Astrocyte of the hippocampus (primary cell): ENCODE measurements at regions not wholly inside any gene's neighbourhood (a gene's known extent, or its start where the extent isn't known, plus 50 kb on each side); places are given as distances from the start of the nearest gene placed in this dataset.
"Not testable (repeated sequence)": the region's sequence is repeated elsewhere in the genome, so short reads cannot be mapped to it uniquely, and the experiment has no call there.

Source experiments
- DNase-seq: peaks from one replicate; pipeline ENCODE4 v3.0.0; 2011; ENCODE audit warnings: low read depth, low spot score

DNA sequence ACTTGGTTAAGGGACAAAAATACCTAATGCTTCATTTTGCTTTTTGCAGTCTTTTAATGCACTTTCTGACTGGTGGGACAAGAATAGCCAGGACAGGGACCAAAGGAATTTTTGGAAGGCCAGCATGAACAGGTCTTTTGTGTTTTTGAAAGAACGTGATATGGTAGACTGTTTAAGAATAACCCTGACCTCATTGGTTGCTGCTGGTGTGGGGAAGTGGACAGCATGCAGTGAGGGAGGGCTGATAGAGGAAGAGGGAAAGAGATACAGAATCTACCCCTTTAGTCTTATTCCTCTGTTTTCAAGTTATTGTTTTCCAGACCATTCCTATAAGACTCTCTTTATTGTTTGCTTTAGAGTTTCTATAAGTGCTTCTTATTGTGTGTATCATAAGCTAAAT lies 816.2 kb downstream of the CDH11 start:
- DNase-seq, result no peak

GRCh38 chr16:64304951-64305350 lies 816.9 kb downstream of the CDH11 start:
- no peak for DNase-seq

GRCh38 chr16:64304396-64304795 lies 817.5 kb downstream of the CDH11 start:
- no peak for DNase-seq

GRCh38 chr16:64297863-64298600 lies 823.8 kb downstream of the CDH11 start:
- DNase-seq, result no peak

GRCh38 chr16:64295466-64295865 lies 826.4 kb downstream of the CDH11 start:
- DNase-seq, result no peak

- DNase-seq, result no peak
Observed at GRCh38 chr16:64292953-64293352, 828.9 kb downstream of the CDH11 start.

DNA sequence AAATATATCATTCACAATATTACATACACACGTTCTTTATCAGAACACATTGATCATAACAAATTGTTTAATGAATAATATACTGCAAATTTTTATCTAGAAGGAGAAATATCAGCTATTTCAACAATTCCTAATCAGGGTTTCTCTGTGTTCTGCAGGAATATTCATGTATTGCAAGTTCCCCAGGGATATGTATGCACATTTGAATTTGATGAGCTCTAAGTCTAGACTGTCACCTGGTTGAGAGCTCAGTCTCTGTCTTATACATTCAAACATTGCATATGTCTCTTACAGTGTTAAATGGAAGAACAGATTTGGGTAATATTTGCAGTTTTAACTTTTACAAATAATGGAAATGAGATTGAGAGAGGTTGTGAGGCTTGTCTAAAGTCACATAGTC lies 829.7 kb downstream of the CDH11 start:
- DNase-seq, result no peak

- no peak for DNase-seq
Observed at GRCh38 chr16:64290461-64290860, 831.4 kb downstream of the CDH11 start.

DNA sequence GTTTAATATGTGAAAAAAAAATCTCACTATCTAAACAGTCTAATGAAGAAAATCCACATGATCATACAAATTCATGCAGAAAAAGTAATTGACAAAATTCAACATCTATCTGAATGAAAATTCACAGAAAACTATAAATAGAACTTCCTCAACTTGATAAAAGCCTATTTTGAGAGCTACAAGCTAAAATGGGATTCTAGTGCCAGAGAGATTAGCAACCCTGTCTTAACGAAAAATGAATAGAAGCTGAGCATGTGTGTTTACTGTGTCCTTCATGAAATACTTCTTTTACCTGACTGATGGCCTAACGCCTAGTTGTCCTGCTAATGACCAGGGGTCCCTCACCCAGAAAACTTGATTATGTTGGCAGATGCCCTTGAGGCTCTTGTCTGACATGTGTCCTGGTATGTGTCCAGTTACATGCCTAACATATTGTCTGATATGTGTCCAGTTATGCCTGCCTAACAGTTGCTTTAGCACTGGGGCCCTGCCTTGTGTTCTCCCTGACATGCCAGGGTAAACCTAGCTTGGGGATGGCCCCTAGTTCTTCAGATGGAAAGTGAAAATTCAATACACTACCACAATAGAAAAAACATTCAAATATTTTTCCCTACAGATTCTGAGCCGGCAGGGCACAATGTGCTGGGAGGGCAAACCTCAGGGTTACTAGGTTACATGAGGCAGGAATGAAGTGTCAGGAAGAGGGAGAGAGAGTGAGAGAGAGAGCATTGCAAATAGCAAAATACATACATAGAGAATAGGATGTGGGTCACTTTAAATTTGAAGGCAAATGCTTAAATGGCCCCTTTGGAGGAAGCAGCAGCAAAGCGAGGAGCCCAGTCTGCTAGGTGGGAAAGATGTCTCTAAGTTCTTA lies 834.0 kb downstream of the CDH11 start:
- DNase-seq, result no peak

DNA sequence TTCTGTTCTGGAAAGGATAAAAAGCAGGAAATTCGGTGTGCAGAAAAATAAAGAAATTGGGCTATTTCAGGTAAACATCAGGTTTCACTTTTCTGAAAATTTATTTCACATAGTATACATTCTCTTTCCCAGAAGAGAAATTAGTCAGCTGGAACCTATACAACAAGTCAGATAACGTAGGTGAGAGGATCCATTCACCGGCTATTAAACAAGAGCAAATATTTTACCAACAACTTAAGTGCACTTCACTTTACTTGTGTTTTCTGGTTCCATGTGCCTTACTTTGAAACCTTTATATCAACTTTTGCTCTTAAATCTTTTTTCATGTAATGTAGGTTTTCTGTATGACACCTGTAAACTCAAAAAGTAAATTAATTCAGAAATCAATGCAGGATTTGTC lies 839.7 kb downstream of the CDH11 start:
- DNase-seq, result no peak

DNA sequence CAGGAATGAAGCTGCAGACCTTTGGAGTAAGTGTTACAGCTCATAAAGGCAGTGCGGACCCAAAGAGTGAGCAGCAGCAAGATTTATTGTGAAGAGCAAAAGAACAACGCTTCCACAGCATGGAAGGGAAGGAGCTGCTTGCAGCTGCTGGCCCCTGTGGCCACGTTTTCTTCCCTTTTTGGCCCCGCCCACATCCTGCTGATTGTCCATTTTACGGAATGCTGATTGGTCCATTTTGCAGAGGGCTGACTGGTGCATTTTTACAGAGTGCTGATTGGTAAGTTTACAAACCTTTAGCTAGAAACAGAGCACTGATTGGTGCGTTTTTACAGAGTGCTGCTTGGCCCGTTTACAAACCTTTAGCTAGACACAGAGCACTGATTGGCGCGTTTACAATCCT lies 841.5 kb downstream of the CDH11 start:
- no peak for DNase-seq

GRCh38 chr16:64278196-64278595 lies 843.7 kb downstream of the CDH11 start:
- DNase-seq, result no peak

- DNase-seq, result no peak
Observed at GRCh38 chr16:64276646-64277045, 845.2 kb downstream of the CDH11 start.

DNA sequence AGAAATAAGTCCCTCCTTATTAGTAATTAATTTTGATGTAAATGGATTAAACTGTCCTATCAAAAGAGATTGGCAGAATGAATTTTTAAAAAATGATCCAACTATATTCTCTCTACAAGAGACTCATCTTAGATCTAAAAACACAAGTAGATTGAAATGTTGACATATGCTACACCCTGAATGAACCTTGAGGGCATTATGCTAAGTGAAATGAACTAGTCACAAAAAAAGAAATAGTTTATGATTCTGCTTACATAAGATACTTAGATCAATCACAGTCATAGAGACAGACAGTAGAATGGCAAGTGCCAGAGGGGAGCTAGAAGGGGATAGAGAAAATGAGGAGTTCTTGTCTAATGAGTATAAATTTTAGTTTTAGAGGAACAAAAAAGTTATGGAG lies 849.8 kb downstream of the CDH11 start:
- no peak for DNase-seq

DNA sequence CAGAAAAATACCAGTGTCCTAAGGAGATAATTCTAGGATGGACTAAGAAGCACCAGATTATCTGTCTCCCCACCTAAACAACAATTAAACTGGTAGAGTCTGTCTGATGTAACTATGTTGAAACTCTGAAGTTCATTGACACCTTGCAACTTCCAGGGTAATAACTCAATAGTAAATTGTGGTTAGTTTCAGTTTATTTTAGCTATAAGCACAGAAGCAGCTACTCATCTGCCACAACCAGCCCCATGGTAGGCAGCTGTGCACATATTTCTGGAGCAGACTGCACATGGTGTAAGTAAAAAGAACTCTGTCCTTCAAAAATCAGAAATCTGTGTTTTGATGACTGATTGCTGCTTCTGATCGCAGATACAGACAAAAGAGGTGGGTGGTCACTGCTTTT lies 852.1 kb downstream of the CDH11 start:
- no peak for DNase-seq

DNA sequence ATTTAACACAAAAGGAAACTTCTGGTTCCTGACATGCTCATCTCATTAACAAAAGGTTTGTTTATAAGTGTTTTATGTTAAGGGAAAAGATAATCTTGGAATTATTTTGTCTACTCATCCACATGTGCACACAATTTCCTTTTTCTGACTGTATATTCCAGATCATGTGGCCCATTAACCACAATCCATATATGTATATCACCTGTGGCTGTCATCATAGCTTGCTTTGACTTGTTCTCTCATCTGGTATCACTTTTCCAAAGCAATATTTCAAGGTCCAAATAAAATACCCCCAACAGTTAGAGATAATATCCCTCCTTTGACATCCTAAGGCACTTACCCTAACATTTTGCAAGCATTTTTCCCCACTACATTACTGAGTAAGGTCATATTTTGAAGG lies 856.1 kb downstream of the CDH11 start:
- no peak for DNase-seq

- DNase-seq, result not testable (repeated sequence)
Observed at GRCh38 chr16:64260631-64261401, 861.0 kb downstream of the CDH11 start.

- DNase-seq, result no peak
Observed at GRCh38 chr16:64254443-64255367, 867.2 kb downstream of the CDH11 start.

GRCh38 chr16:64253525-64253924 lies 868.3 kb downstream of the CDH11 start:
- DNase-seq, result no peak

GRCh38 chr16:64253096-64253495 lies 868.8 kb downstream of the CDH11 start:
- no peak for DNase-seq

DNA sequence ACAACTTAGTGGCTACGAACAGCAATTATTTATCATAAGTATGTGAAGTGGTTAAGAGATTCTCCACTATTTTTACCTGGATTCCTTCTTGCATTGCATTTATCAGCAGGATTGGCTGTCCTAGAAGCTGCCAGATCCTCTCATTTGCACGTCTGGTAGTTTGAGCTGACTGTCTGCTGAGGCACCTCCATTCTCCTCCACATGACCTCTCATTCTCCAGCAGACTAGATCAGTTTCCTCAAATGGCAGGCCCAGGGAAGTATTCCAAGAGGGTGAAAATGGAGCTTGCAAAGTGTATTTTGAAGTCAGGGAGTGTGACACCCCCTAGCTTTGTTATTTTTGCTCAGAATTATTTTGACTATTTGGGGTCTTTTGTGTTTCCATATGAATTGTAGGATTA lies 870.1 kb downstream of the CDH11 start:
- DNase-seq, result no peak
